CD4-positive, alpha-beta T cell treated with Interleukin-1 beta for 1 hour (primary cell): ENCODE measurements at regions not wholly inside any gene's neighbourhood (a gene's known extent, or its start where the extent isn't known, plus 50 kb on each side); places are given as distances from the start of the nearest gene placed in this dataset.
"Not testable (repeated sequence)": the region's sequence is repeated elsewhere in the genome, so short reads cannot be mapped to it uniquely, and the experiment has no call there.

Source experiments
- DNase-seq, 2 donors: peaks; one replicate each; pipeline ENCODE4 v3.0.0-alpha.2; 2020 to 2022

- DNase-seq = no peak
Observed at GRCh38 chr18:10321576-10321975, 132.9 kb upstream of the APCDD1 start.

- DNase-seq = no peak
Observed at GRCh38 chr18:10322004-10322403, 132.4 kb upstream of the APCDD1 start.

GRCh38 chr18:10322435-10322834 lies 132.0 kb upstream of the APCDD1 start:
- DNase-seq = no peak

GRCh38 chr18:10329101-10329500 lies 125.3 kb upstream of the APCDD1 start:
- DNase-seq = no peak

GRCh38 chr18:10330428-10330827 lies 124.0 kb upstream of the APCDD1 start:
- DNase-seq = no peak

- DNase-seq = no peak
Observed at GRCh38 chr18:10332452-10332851, 122.0 kb upstream of the APCDD1 start.

- no peak for DNase-seq
Observed at GRCh38 chr18:10336749-10337350, 117.6 kb upstream of the APCDD1 start.

- no peak for DNase-seq
Observed at GRCh38 chr18:10340821-10341220, 113.6 kb upstream of the APCDD1 start.

- DNase-seq = no peak
Observed at GRCh38 chr18:10343778-10344177, 110.7 kb upstream of the APCDD1 start.

- DNase-seq = no peak
Observed at GRCh38 chr18:10346749-10347415, 107.6 kb upstream of the APCDD1 start.

GRCh38 chr18:10349561-10349960 lies 104.9 kb upstream of the APCDD1 start:
- DNase-seq = no peak

- no peak for DNase-seq
Observed at GRCh38 chr18:10350661-10351060, 103.8 kb upstream of the APCDD1 start.

- no peak for DNase-seq
Observed at GRCh38 chr18:10351219-10351818, 103.1 kb upstream of the APCDD1 start.

- no peak for DNase-seq
Observed at GRCh38 chr18:10351858-10352257, 102.6 kb upstream of the APCDD1 start.

- DNase-seq = no peak
Observed at GRCh38 chr18:10352671-10353070, 101.8 kb upstream of the APCDD1 start.

GRCh38 chr18:10353791-10354190 lies 100.6 kb upstream of the APCDD1 start:
- DNase-seq = no peak

- no peak for DNase-seq
Observed at GRCh38 chr18:10354241-10354811, 100.1 kb upstream of the APCDD1 start.

- no peak for DNase-seq
Observed at GRCh38 chr18:10354890-10355289, 99.5 kb upstream of the APCDD1 start.

GRCh38 chr18:10356999-10357398 lies 97.4 kb upstream of the APCDD1 start:
- not testable (repeated sequence) for DNase-seq

GRCh38 chr18:10361660-10362059 lies 92.8 kb upstream of the APCDD1 start:
- DNase-seq = no peak

GRCh38 chr18:10365021-10365500 lies 89.4 kb upstream of the APCDD1 start:
- DNase-seq = no peak

- DNase-seq = no peak
Observed at GRCh38 chr18:10365901-10366300, 88.5 kb upstream of the APCDD1 start.

GRCh38 chr18:10367836-10368235 lies 86.6 kb upstream of the APCDD1 start:
- DNase-seq = peak in 1 of 2 donors; percentile 3
